Spleen (tissue), 7 donors: ENCODE measurements at regions not wholly inside any gene's neighbourhood (a gene's known extent, or its start where the extent isn't known, plus 50 kb on each side); places are given as distances from the start of the nearest gene placed in this dataset.

ENCODE experiments used
- POLR2A ChIP-seq, 3 donors: fragments of 450-650 bp; IDR thresholded peaks; one replicate each; pipeline ENCODE4 v1.5.1; 2017; ENCODE audit warnings: antibody characterized with exemption in 3 of 3, mild to moderate bottlenecking in 1 of 3
- POLR2AphosphoS5 ChIP-seq, 3 donors: sonication (generic); formaldehyde crosslinking; IDR thresholded peaks; one replicate each; pipeline ENCODE4 v1.5.1; 2017; ENCODE audit warnings: antibody characterized with exemption in 3 of 3
- TF ChIP-seq, protein P1 (sequence below), 11 experiments: fragments of 200-600 bp in 7 of 11; fragments of 450-650 bp in 4 of 11; sonication (generic) in 4 of 11; IDR thresholded peaks in 8 of 11; conservative IDR thresholded peaks in 3 of 11; 1 replicate in 7 of 11; 2 replicates in 4 of 11; pipeline versions ENCODE4 v1.4.0 to v1.8.0; 2016 to 2021; ENCODE audit warnings: antibody characterized with exemption in 11 of 11, inconsistent platforms in 4 of 11, mild to moderate bottlenecking in 1 of 11
- donor health status: DM: no; HTN: no; CAD: no; lungs with moderate emphysema.
- donor health status: DM: no; HTN: no; CAD: no.
- donor health status: DM: no; HTN: no; CAD: no.

DNA sequence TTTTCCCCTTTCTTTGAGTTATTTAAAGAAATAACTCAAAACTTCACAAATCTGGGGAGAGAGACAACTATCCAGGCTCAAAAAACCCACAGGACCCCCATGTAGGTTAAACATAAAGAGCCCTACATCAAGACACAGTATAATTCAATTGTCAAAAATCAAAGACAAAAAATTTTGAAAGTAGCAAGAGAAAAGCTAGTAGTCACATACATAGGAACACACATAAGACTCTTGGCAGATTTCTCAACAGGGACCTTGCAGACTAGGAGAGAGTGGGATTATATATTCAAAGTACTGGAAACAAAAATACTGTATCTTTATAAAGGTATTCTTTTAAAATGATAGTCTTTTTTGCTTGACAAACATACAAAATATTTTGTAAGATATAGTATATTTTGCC lies 296.9 kb downstream of the OSTF1 start:
- TF ChIP-seq, protein P1, sequence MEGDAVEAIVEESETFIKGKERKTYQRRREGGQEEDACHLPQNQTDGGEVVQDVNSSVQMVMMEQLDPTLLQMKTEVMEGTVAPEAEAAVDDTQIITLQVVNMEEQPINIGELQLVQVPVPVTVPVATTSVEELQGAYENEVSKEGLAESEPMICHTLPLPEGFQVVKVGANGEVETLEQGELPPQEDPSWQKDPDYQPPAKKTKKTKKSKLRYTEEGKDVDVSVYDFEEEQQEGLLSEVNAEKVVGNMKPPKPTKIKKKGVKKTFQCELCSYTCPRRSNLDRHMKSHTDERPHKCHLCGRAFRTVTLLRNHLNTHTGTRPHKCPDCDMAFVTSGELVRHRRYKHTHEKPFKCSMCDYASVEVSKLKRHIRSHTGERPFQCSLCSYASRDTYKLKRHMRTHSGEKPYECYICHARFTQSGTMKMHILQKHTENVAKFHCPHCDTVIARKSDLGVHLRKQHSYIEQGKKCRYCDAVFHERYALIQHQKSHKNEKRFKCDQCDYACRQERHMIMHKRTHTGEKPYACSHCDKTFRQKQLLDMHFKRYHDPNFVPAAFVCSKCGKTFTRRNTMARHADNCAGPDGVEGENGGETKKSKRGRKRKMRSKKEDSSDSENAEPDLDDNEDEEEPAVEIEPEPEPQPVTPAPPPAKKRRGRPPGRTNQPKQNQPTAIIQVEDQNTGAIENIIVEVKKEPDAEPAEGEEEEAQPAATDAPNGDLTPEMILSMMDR (IDR thresholded peaks at IDR 0.05 in 8 of 11, conservative IDR thresholded peaks at IDR 0.05 in 3 of 11), result no peak
- TF ChIP-seq POLR2A (IDR thresholded peaks at IDR 0.05) (no peak), POLR2AphosphoS5 (IDR thresholded peaks at IDR 0.05) (no peak)
